ENCODE measurements at regions not wholly inside any gene's neighbourhood (a gene's known extent, or its start where the extent isn't known, plus 50 kb on each side); places are given as distances from the start of the nearest gene placed in this dataset.
"Not testable (repeated sequence)": the region's sequence is repeated elsewhere in the genome, so short reads cannot be mapped to it uniquely, and the experiment has no call there.

DNA sequence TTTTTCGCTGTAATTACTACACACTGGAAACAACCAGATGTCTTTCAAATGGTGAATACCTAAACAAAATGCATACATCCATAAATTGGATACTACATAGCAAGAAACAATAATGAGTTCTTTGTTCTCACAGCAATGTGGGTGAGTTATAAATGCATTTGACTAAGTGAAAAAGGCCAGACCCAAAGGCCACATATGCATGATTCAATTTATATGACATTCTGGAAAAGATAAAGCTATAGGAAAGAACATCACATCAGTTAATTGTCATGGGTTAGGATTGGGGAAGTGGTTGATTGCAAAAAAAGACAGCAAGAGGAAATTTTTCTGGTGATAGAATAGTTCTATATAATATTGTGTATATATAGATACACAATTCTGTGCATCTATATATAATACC lies 198.9 kb downstream of the CYLC2 start:
- Histone ChIP-seq H3K4me1 (no peaks in the 10 kb centered on the region), H3K4me3 (no peak overlapping the region), H3K9me3 (no peaks in the 10 kb centered on the region), H3K27ac (no peak overlapping the region), H3K27me3 (no peaks in the 10 kb centered on the region), H3K36me3 (no peaks in the 10 kb centered on the region)
- DNase-seq, result no peak
- intact Hi-C loops (cut with DNase I), result no loop called here
- ATAC-seq, result no peak
- TF ChIP-seq, protein P1, sequence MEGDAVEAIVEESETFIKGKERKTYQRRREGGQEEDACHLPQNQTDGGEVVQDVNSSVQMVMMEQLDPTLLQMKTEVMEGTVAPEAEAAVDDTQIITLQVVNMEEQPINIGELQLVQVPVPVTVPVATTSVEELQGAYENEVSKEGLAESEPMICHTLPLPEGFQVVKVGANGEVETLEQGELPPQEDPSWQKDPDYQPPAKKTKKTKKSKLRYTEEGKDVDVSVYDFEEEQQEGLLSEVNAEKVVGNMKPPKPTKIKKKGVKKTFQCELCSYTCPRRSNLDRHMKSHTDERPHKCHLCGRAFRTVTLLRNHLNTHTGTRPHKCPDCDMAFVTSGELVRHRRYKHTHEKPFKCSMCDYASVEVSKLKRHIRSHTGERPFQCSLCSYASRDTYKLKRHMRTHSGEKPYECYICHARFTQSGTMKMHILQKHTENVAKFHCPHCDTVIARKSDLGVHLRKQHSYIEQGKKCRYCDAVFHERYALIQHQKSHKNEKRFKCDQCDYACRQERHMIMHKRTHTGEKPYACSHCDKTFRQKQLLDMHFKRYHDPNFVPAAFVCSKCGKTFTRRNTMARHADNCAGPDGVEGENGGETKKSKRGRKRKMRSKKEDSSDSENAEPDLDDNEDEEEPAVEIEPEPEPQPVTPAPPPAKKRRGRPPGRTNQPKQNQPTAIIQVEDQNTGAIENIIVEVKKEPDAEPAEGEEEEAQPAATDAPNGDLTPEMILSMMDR (IDR thresholded peaks at IDR 0.05), result no peak

DNA sequence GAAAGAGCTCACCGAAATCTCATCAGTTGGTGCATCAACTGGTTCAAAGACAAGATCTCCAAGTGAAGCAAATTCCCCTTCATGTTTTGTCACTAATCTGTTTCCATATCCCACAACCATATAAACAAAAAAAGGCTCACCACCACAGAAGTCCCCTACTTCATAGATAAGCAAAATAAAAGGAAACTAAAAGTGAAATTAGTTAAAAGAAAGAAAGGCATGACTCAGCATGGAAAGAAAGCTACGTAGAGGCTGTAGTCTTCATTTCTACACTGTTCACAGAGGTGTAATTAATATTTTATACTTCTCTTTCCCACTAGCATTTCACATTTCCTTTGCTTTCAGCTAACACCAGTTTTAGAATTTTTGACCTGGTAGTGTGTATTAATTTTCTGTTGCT lies 208.0 kb downstream of the CYLC2 start:
- ATAC-seq, result no peak
- no peak for DNase-seq
- Histone ChIP-seq H3K9me3 (peaks cover 0 to 4% of the 10 kb centered on the region in 2 donors), H3K36me3 (no peaks in the 10 kb centered on the region), H3K27ac (no peak overlapping the region), H3K27me3 (no peaks in the 10 kb centered on the region), H3K4me3 (no peak overlapping the region), H3K4me1 (no peaks in the 10 kb centered on the region)
- TF ChIP-seq, protein P1 (IDR thresholded peaks at IDR 0.05), result no peak
- intact Hi-C loops (cut with DNase I), result no loop called here

DNA sequence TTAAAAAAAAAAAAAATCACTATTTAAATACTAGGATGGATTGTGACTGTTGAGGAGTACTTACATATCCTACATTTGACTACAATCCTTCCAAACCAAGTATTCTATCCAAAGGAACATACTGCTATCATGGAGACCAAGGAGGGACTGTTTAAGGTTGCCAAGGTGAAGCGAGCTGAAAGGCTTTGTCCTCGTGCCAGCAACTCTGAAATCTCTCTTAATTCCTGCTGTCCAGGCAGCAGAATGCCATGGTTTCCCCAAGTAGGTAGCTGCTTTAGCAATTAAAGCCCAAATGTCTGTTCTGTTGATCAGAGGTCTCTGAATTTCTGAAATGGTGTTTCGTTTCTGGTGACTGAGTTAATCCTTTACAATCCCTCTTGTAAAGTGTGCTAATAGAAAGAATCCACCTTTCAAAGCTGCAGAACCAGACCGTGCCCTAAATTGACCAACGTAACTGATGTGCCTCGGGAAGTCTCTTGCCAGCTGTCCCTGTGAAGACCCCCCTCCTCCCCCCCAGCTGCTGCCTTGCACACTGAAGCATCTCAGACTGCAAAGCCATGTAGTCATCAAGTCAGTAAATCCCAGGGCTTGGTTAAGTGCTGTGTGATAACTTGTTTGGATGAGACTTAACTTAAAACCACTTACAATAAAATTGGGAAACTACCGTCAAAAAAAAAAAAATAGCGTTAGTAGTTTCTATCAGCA lies 210.9 kb downstream of the CYLC2 start:
- DNase-seq; H3K4me3 ChIP-seq; H3K27me3 ChIP-seq; H3K36me3 ChIP-seq; H3K27ac ChIP-seq; H3K4me1 ChIP-seq; ATAC-seq; intact Hi-C loops (cut with DNase I): not testable (repeated sequence)
- peaks cover 0 to 25% of the 10 kb centered on the region in 2 donors for H3K9me3 ChIP-seq

DNA sequence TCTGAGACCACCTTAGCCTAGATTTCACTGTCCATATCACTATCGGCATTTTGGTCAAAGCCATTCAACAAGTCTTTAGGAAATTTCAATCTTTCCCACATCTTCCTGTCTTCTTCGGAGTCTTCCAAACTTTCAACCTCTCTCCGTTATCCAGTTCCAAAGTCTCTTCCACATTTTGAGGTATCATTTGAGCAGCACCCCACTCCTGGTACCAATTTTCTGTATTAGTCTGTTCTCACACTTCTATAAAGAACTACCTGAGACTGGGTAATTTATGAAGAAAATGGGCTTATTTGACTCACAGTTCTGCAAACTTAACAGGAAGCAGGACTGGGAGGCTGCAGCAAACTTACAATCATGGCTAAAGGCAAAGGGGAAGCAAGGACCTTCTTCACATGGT lies 215.5 kb downstream of the CYLC2 start:
- TF ChIP-seq, protein P1 (IDR thresholded peaks at IDR 0.05), result no peak
- ATAC-seq, result no peak

DNA sequence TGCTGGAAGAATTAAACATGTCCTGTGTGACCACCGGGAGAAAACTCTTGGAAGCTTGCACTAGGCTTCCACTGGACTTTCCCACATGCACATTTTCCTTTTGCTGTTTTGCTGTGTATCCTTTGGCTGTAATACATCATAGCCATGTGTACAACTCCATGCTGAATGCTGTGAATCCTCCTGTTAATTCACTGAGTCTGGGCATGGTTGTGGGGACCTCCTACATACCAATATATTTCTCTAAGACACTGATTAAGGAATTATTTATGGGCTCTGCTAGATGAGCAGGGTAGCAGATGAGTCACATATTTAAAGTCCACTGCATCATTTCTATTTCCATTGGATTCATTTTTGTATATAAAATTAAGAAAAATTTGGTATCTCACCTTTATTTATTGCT lies 220.1 kb downstream of the CYLC2 start:
- Histone ChIP-seq H3K27ac (no peak overlapping the region), H3K36me3 (no peaks in the 10 kb centered on the region), H3K27me3 (no peaks in the 10 kb centered on the region), H3K9me3 (peaks cover 0 to 21% of the 10 kb centered on the region in 2 donors), H3K4me1 (no peaks in the 10 kb centered on the region), H3K4me3 (no peak overlapping the region)
- DNase-seq (no peak), ATAC-seq (no peak)
- TF ChIP-seq, protein P1 (IDR thresholded peaks at IDR 0.05), result no peak
- intact Hi-C loops (cut with DNase I), result no loop called here

More for the DNA sequence above, 215.5 kb downstream of the CYLC2 start:
- no peak overlapping the region for H3K4me3 ChIP-seq
- no peak overlapping the region for H3K27ac ChIP-seq
- H3K4me1 ChIP-seq, result no peaks in the 10 kb centered on the region
- no peaks in the 10 kb centered on the region for H3K27me3 ChIP-seq
- no peak for DNase-seq
- intact Hi-C loops (cut with DNase I), result no loop called here
- H3K36me3 ChIP-seq, result no peaks in the 10 kb centered on the region
- H3K9me3 ChIP-seq, result peaks cover 0 to 35% of the 10 kb centered on the region in 2 donors
